DOHH2 (cell line): ENCODE measurements at regions not wholly inside any gene's neighbourhood (a gene's known extent, or its start where the extent isn't known, plus 50 kb on each side); places are given as distances from the start of the nearest gene placed in this dataset.

ENCODE experiments used
- H3F3A ChIP-seq: fragments of 200-600 bp; sonication (generic), shearing (Covaris generic); 2 replicates; pipeline ENCODE4 v1.6.0; 2016; ENCODE audit warnings: antibody characterized with exemption, mild to moderate bottlenecking; ENCODE audit not compliant: control insufficient read depth, insufficient read depth
- H3K27ac ChIP-seq: fragments of 200-600 bp; sonication (generic); 2 replicates; pipeline ENCODE4 v1.5.1; 2014; ENCODE audit warnings: low read depth, mild to moderate bottlenecking, low read length, moderate library complexity
- H3K27me3 ChIP-seq: fragments of 200-600 bp; sonication (generic); 2 replicates; pipeline ENCODE4 v1.6.1; 2014; ENCODE audit warnings: mild to moderate bottlenecking, low read length, mixed read lengths; ENCODE audit not compliant: control insufficient read depth
- H3K36me3 ChIP-seq: fragments of 200-600 bp; sonication (generic); 2 replicates; pipeline ENCODE4 v1.6.1; 2014; ENCODE audit warnings: mild to moderate bottlenecking, low read length, moderate library complexity, mixed read lengths; ENCODE audit not compliant: control insufficient read depth
- H3K4me1 ChIP-seq: fragments of 200-600 bp; sonication (generic); 2 replicates; pipeline ENCODE4 v1.6.1; 2014; ENCODE audit warnings: mild to moderate bottlenecking, low read length, mixed read lengths; ENCODE audit not compliant: control insufficient read depth
- H3K4me2 ChIP-seq: fragments of 200-600 bp; sonication (generic); 2 replicates; pipeline ENCODE4 v1.6.0; 2014; ENCODE audit warnings: mild to moderate bottlenecking, low read length, moderate library complexity
- H3K4me3 ChIP-seq: fragments of 200-600 bp; sonication (generic); 2 replicates; pipeline ENCODE4 v1.5.1; 2014; ENCODE audit warnings: mild to moderate bottlenecking, low read length, mixed read lengths
- H3K79me2 ChIP-seq: fragments of 200-600 bp; sonication (generic); 2 replicates; pipeline ENCODE4 v1.6.1; 2014; ENCODE audit warnings: mild to moderate bottlenecking, low read length, mixed read lengths; ENCODE audit not compliant: control insufficient read depth
- H3K9me2 ChIP-seq: fragments of 200-600 bp; sonication (generic); replicated peaks from 2 replicates; pipeline ENCODE4 v1.6.1; 2014; ENCODE audit warnings: mild to moderate bottlenecking, low read length, mixed read lengths; ENCODE audit not compliant: control insufficient read depth
- H3K9me3 ChIP-seq: fragments of 200-600 bp; sonication (generic); 2 replicates; pipeline ENCODE4 v1.6.1; 2014; ENCODE audit warnings: antibody characterized with exemption, low read length, mixed read lengths; ENCODE audit not compliant: control insufficient read depth, insufficient read depth
- H4K20me1 ChIP-seq: fragments of 200-600 bp; sonication (generic); 2 replicates; pipeline ENCODE4 v1.6.0; 2014; ENCODE audit warnings: low read depth, mild to moderate bottlenecking, antibody characterized with exemption, low read length, moderate library complexity; ENCODE audit not compliant: control insufficient read depth, insufficient read depth
- EZH2phosphoT487 ChIP-seq: fragments of 200-600 bp; sonication (generic); IDR thresholded peaks from 2 replicates; pipeline ENCODE4 v1.6.1; 2017; ENCODE audit warnings: borderline replicate concordance, mild to moderate bottlenecking, antibody characterized with exemption, low read length, moderate library complexity, mixed read lengths
- TF ChIP-seq, protein P1 (sequence below): fragments of 200-600 bp; sonication (generic); IDR thresholded peaks from one replicate; pipeline ENCODE4 v1.5.1; 2014; ENCODE audit warnings: antibody characterized with exemption, mild to moderate bottlenecking, low read depth, low read length; ENCODE audit not compliant: poor library complexity, severe bottlenecking

DNA sequence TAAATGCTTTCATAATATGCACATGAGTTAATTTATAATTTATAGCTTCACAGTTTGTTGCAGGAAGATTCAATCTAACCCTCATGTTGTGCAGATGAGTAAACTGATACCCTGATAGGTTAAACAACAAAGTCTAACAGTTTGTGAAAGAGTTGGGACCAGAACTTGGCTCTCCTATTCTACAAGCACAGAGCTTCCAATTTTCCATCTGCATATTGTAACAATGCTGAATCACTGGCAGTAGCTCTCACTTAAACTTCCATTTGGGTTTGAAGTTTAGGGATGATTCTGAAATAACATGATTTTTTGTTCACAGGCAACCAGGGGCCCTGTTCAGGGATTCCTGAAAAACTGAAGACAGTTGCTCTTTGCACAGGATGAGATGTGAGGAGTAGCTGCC lies 179.3 kb downstream of the XPNPEP1 start:
- H3K27me3 ChIP-seq, result no peaks in the 10 kb centered on the region
- H3K4me1 ChIP-seq, result no peaks in the 10 kb centered on the region
- no peak overlapping the region for H3K4me3 ChIP-seq
- no peaks in the 10 kb centered on the region for H3K79me2 ChIP-seq
- H3K4me2 ChIP-seq, result no peak overlapping the region
- H4K20me1 ChIP-seq, result no peaks in the 10 kb centered on the region
- H3K9me2 ChIP-seq, result no peaks in the 10 kb centered on the region
- no peaks in the 10 kb centered on the region for H3F3A ChIP-seq
- no peak overlapping the region for H3K27ac ChIP-seq
- H3K9me3 ChIP-seq, result no peaks in the 10 kb centered on the region
- H3K36me3 ChIP-seq, result no peaks in the 10 kb centered on the region
- TF ChIP-seq, protein P1, sequence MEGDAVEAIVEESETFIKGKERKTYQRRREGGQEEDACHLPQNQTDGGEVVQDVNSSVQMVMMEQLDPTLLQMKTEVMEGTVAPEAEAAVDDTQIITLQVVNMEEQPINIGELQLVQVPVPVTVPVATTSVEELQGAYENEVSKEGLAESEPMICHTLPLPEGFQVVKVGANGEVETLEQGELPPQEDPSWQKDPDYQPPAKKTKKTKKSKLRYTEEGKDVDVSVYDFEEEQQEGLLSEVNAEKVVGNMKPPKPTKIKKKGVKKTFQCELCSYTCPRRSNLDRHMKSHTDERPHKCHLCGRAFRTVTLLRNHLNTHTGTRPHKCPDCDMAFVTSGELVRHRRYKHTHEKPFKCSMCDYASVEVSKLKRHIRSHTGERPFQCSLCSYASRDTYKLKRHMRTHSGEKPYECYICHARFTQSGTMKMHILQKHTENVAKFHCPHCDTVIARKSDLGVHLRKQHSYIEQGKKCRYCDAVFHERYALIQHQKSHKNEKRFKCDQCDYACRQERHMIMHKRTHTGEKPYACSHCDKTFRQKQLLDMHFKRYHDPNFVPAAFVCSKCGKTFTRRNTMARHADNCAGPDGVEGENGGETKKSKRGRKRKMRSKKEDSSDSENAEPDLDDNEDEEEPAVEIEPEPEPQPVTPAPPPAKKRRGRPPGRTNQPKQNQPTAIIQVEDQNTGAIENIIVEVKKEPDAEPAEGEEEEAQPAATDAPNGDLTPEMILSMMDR, result no peak
- TF ChIP-seq EZH2phosphoT487, result no peak

DNA sequence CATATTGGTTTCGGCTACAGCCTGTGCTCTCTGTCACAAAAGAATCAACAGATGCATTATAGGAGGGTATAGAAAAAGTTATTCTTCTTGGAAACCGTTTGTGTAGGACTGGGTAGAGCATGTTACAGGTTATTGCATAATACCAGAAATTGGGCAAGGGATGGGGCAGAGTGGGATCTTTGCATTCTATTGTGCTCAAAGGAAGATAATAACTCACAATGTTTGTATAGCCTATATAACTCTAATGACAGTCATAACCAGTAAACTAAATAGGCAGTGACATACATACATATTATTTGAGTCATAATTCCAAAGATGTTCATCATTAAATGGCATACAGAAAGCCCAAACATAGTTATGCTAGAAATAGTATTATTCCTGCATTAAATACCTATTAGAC lies 179.7 kb downstream of the XPNPEP1 start:
- Histone ChIP-seq H3K9me2 (no peaks in the 10 kb centered on the region), H3K27ac (no peak overlapping the region), H3K27me3 (no peaks in the 10 kb centered on the region; the same call in 1 of the 2 replicates), H3K4me2 (no peak overlapping the region), H3F3A (no peaks in the 10 kb centered on the region), H3K36me3 (no peaks in the 10 kb centered on the region), H3K9me3 (no peaks in the 10 kb centered on the region), H3K4me3 (no peak overlapping the region), H4K20me1 (no peaks in the 10 kb centered on the region), H3K79me2 (no peaks in the 10 kb centered on the region), H3K4me1 (no peaks in the 10 kb centered on the region)
- no peak for TF ChIP-seq EZH2phosphoT487
- TF ChIP-seq, protein P1, result no peak

DNA sequence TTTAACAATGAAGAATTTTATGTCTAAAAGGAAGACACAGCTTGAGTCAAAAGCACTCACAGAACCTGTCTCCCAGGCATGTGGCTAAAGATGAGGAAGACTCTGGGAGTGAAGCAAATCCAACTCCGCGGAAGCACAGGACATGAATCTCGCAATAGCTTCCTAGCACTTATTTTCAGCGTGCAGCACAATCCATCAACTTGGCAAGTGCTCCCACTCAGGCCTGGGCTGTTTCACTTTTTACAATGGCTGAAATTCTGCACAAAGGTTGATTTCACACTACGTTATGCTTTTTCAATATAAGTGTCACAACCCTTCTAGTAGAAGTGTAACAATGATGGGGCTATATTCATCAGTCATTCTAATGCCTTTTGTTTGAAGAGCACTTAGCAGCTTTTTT lies 180.2 kb downstream of the XPNPEP1 start:
- Histone ChIP-seq H3K4me1 (no peaks in the 10 kb centered on the region), H4K20me1 (no peaks in the 10 kb centered on the region), H3K27me3 (no peaks in the 10 kb centered on the region; the same call in 1 of the 2 replicates), H3K36me3 (no peaks in the 10 kb centered on the region), H3F3A (no peaks in the 10 kb centered on the region), H3K9me2 (no peaks in the 10 kb centered on the region), H3K27ac (no peak overlapping the region), H3K79me2 (no peaks in the 10 kb centered on the region), H3K9me3 (no peaks in the 10 kb centered on the region), H3K4me3 (no peak overlapping the region), H3K4me2 (no peak overlapping the region)
- TF ChIP-seq EZH2phosphoT487, result no peak
- TF ChIP-seq, protein P1, result no peak

DNA sequence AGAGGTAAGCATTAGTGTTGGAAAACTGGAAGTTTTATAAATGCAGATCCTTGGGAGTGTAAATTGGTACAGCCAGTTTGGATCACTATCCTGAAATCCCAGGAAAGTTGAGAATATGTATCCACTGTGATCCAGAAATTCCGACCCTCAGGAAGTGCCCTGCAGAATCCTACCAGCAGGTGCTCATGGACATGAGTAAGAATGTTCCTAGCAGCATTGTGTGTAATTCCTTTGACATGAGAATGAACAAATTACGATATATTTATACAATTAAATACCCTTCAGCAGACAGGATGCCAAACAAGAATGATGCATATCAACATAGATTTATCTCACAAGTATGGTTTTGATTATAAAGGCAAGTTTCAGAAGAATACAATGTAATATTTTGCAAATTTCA lies 181.6 kb downstream of the XPNPEP1 start:
- TF ChIP-seq, protein P1, result no peak
- TF ChIP-seq EZH2phosphoT487, result no peak
- Histone ChIP-seq H3K36me3 (no peaks in the 10 kb centered on the region), H3K9me3 (no peaks in the 10 kb centered on the region), H3K27ac (no peak overlapping the region), H3K27me3 (no peaks in the 10 kb centered on the region; the same call in 1 of the 2 replicates), H3K4me1 (no peaks in the 10 kb centered on the region), H3K4me2 (no peak overlapping the region), H3F3A (no peaks in the 10 kb centered on the region), H3K4me3 (no peak overlapping the region), H3K79me2 (no peaks in the 10 kb centered on the region), H4K20me1 (no peaks in the 10 kb centered on the region), H3K9me2 (no peaks in the 10 kb centered on the region)
